ENCODE measurements at regions not wholly inside any gene's neighbourhood (a gene's known extent, or its start where the extent isn't known, plus 50 kb on each side); places are given as distances from the start of the nearest gene placed in this dataset.
"Not testable (repeated sequence)": the region's sequence is repeated elsewhere in the genome, so short reads cannot be mapped to it uniquely, and the experiment has no call there.

DNA sequence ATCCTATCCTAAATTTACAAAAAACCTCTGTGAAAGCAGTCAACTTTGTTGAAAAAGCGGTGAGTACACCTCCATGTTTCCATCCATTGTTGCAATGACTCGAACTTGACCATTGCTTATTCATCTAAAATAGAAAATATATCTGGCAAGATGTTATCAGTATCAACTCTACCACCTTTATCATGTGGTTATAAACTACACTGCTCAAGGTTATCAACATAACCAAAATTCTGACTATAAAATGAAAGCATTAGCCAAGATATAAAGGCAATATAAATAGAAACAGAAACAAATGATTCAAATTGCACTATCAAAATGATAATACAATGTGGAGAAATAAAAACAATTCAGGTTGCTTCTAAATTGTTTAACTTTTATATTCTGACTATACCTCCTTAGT lies 150.0 kb downstream of the AVL9 start:
- not testable (repeated sequence) for DNase-seq

- DNase-seq: no peak
These were observed 147.9 kb downstream of the AVL9 start for GRCh38 chr7:32643194-32643593.

- no peak for DNase-seq
These were observed 143.8 kb downstream of the AVL9 start for GRCh38 chr7:32639122-32639521.

- DNase-seq: not testable (repeated sequence)
These were observed 143.3 kb downstream of the AVL9 start for GRCh38 chr7:32638479-32639121.

All from NCI-H345 (cell line).